GM23338 (cell line): ENCODE measurements at regions not wholly inside any gene's neighbourhood (a gene's known extent, or its start where the extent isn't known, plus 50 kb on each side); places are given as distances from the start of the nearest gene placed in this dataset.

Experiments
- ATAC-seq: fragments of 200-7000 bp; cut with Tn5 transposase; 3 replicates; pipeline ENCODE4 v1.9.1; 2020
- DNase-seq: peaks from one replicate; pipeline ENCODE4 v3.0.0-alpha.2; 2015; ENCODE audit warnings: low spot score
- H2AFZ ChIP-seq: fragments of 200-600 bp; sonication (generic); 2 replicates; pipeline ENCODE4 v1.8.0; 2016; ENCODE audit warnings: antibody characterized with exemption, mild to moderate bottlenecking, moderate library complexity
- H3F3A ChIP-seq: fragments of 200-600 bp; sonication (generic); replicated peaks from 2 replicates; pipeline ENCODE4 v1.8.0; 2017; ENCODE audit warnings: antibody characterized with exemption, mixed run types, low read depth
- H3K27ac ChIP-seq: fragments of 200-600 bp; sonication (generic); 2 replicates; pipeline ENCODE4 v1.6.1; 2016; ENCODE audit warnings: low read depth
- H3K27me3 ChIP-seq: fragments of 200-600 bp; sonication (generic); 2 replicates; pipeline ENCODE4 v1.8.0; 2016; ENCODE audit warnings: mild to moderate bottlenecking, mixed run types, moderate library complexity; ENCODE audit not compliant: insufficient read depth
- H3K36me3 ChIP-seq: fragments of 200-600 bp; sonication (generic); 2 replicates; pipeline ENCODE4 v1.8.0; 2016; ENCODE audit warnings: mild to moderate bottlenecking; ENCODE audit not compliant: insufficient read depth
- H3K4me1 ChIP-seq: fragments of 200-600 bp; sonication (generic); 2 replicates; pipeline ENCODE4 v1.8.0; 2016; ENCODE audit warnings: mild to moderate bottlenecking, moderate library complexity; ENCODE audit not compliant: insufficient read depth
- H3K4me2 ChIP-seq: fragments of 200-600 bp; sonication (generic); 2 replicates; pipeline ENCODE4 v1.7.1; 2017; ENCODE audit warnings: mixed run types
- H3K4me3 ChIP-seq: fragments of 200-600 bp; sonication (generic); 2 replicates; pipeline ENCODE4 v1.6.1; 2016; ENCODE audit warnings: mixed run types
- H3K79me2 ChIP-seq: fragments of 200-600 bp; sonication (generic); replicated peaks from 2 replicates; pipeline ENCODE4 v1.8.0; 2017; ENCODE audit warnings: mild to moderate bottlenecking; ENCODE audit not compliant: insufficient read depth
- H3K9me2 ChIP-seq: fragments of 200-600 bp; sonication (generic); 2 replicates; pipeline ENCODE4 v1.8.0; 2017; ENCODE audit not compliant: insufficient read depth
- H4K20me1 ChIP-seq: fragments of 200-600 bp; sonication (generic); replicated peaks from 2 replicates; pipeline ENCODE4 v1.8.0; 2017; ENCODE audit warnings: mild to moderate bottlenecking; ENCODE audit not compliant: insufficient read depth
- H3K27ac Mint-ChIP-seq: 2 replicates; pipeline ENCODE4 v1.8.0; 2020; ENCODE audit warnings: inconsistent platforms, mild to moderate bottlenecking, moderate library complexity, mixed read lengths
- H3K27me3 Mint-ChIP-seq: 3 replicates; pipeline ENCODE4 v1.8.0; 2022; ENCODE audit warnings: low read depth, mild to moderate bottlenecking, moderate library complexity, mixed read lengths, inconsistent platforms; ENCODE audit not compliant: insufficient read depth, poor library complexity
- H3K36me3 Mint-ChIP-seq: 3 replicates; pipeline ENCODE4 v1.8.0; 2021; ENCODE audit warnings: low read depth, mild to moderate bottlenecking, inconsistent platforms, moderate library complexity, mixed read lengths
- H3K4me1 Mint-ChIP-seq: 3 replicates; pipeline ENCODE4 v1.8.0; 2020; ENCODE audit warnings: mild to moderate bottlenecking, inconsistent platforms, mixed read lengths
- H3K4me3 Mint-ChIP-seq: 3 replicates; pipeline ENCODE4 v1.8.0; 2021; ENCODE audit warnings: moderate library complexity, mild to moderate bottlenecking, inconsistent platforms, mixed read lengths
- H3K9me3 Mint-ChIP-seq: 3 replicates; pipeline ENCODE4 v1.8.0; 2020; ENCODE audit warnings: moderate library complexity, mild to moderate bottlenecking, inconsistent platforms, mixed read lengths
- CREB1 ChIP-seq: fragments of 250-450 bp; sonication (Bioruptor Pico); IDR thresholded peaks from 2 replicates; pipeline ENCODE4 v1.5.0; 2020; ENCODE audit warnings: low read depth, mild to moderate bottlenecking, moderate library complexity
- EZH2 ChIP-seq: fragments of 200-600 bp; sonication (generic); IDR thresholded peaks from one replicate; pipeline ENCODE4 v1.8.0; 2017; ENCODE audit warnings: antibody characterized with exemption, mild to moderate bottlenecking, low read depth; ENCODE audit not compliant: unreplicated experiment
- EZH2phosphoT487 ChIP-seq: fragments of 200-600 bp; sonication (generic); IDR thresholded peaks from one replicate; pipeline ENCODE4 v1.8.1; 2018; ENCODE audit warnings: antibody characterized with exemption; ENCODE audit not compliant: unreplicated experiment
- JUNB ChIP-seq: IDR thresholded peaks from one replicate; pipeline ENCODE4 v1.6.1; 2016; ENCODE audit warnings: antibody characterized with exemption; ENCODE audit not compliant: unreplicated experiment
- NANOG ChIP-seq: IDR thresholded peaks from 2 replicates; pipeline ENCODE4 v1.6.1; 2016; ENCODE audit warnings: antibody characterized with exemption, borderline replicate concordance
- POLR2AphosphoS5 ChIP-seq: IDR thresholded peaks from 2 replicates; pipeline ENCODE4 v1.6.1; 2016; ENCODE audit warnings: antibody characterized with exemption, low read depth
- STAT1 ChIP-seq: IDR thresholded peaks from one replicate; pipeline ENCODE4 v1.6.1; 2016; ENCODE audit warnings: antibody characterized with exemption; ENCODE audit not compliant: unreplicated experiment
- ZNF114 ChIP-seq: fragments of 250-450 bp; sonication (Bioruptor Pico); IDR thresholded peaks from 2 replicates; pipeline ENCODE4 v1.5.0; 2020; ENCODE audit warnings: mild to moderate bottlenecking, moderate library complexity
- ZNF331 ChIP-seq: fragments of 250-450 bp; sonication (Bioruptor Pico); IDR thresholded peaks from 2 replicates; pipeline ENCODE4 v1.5.0; 2020; ENCODE audit warnings: low read depth, mild to moderate bottlenecking, moderate library complexity
- TF ChIP-seq, protein P1 (sequence below): IDR thresholded peaks from 2 replicates; pipeline ENCODE4 v1.6.1; 2016; ENCODE audit warnings: antibody characterized with exemption
- TF ChIP-seq, protein P2 (sequence below): IDR thresholded peaks from one replicate; pipeline ENCODE4 v1.6.1; 2018; ENCODE audit warnings: antibody characterized with exemption; ENCODE audit not compliant: unreplicated experiment
- TF ChIP-seq, protein P3 (sequence below), 2 experiments: fragments of 200-600 bp in 1 of 2; sonication (generic) in 1 of 2; conservative IDR thresholded peaks; 2 replicates each; pipeline versions ENCODE4 v1.5.1 to v1.6.1; 2016 to 2017; ENCODE audit warnings: antibody characterized with exemption in 2 of 2, low read depth in 2 of 2, mild to moderate bottlenecking in 2 of 2, moderate library complexity in 1 of 2

DNA sequence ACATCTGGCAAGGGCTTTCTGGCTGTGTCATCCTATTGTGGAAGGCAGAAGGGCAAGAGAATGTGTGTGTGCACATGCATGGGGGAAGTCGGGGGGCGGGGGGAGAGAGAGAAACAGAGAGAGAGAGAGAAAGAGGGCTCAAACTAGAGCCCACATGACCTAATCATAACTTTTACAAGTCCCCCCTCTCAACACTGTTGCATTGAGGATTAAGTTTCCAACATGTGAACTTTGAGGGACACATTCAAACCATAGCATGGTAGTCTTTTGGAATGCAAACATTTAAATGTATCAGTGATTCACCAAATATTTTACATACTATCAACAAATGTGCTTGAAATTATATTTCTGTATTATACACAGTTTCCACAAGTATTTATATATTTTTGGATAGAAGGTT lies 655.4 kb upstream of the B3GALT2 start (continued):
- no peak for TF ChIP-seq STAT1
- no peak for TF ChIP-seq CREB1 (CRISPR knock-in tag)
- TF ChIP-seq, protein P1, sequence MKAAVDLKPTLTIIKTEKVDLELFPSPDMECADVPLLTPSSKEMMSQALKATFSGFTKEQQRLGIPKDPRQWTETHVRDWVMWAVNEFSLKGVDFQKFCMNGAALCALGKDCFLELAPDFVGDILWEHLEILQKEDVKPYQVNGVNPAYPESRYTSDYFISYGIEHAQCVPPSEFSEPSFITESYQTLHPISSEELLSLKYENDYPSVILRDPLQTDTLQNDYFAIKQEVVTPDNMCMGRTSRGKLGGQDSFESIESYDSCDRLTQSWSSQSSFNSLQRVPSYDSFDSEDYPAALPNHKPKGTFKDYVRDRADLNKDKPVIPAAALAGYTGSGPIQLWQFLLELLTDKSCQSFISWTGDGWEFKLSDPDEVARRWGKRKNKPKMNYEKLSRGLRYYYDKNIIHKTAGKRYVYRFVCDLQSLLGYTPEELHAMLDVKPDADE: no peak
- TF ChIP-seq EZH2phosphoT487: no peak

DNA sequence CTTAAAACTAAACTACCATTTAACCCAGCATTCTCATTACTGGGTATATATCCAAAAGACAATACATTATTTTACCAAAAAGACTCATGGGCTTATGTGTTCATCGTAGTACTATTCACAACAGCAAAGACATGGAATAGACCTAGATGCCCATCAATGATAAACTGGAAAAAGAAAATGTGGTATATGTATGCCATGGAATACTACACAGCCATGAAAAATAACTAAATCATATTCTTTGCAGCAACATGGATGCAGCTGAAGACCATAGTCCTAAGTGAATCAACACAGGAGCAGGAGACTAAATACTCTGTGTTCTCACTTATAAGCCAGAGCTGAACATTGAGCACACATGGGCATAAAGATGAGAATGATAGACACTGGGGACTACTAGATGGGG lies 645.1 kb upstream of the B3GALT2 start:
- no peak overlapping the region for H3K4me3 Mint-ChIP-seq
- DNase-seq (no peak), ATAC-seq (no peak)
- H3K4me2 ChIP-seq: no peak overlapping the region
- H2AFZ ChIP-seq: no peak overlapping the region
- no peaks in the 10 kb centered on the region for H3K4me1 ChIP-seq
- no peaks in the 10 kb centered on the region for H3F3A ChIP-seq
- H3K4me3 ChIP-seq: no peak overlapping the region
- H3K27me3 ChIP-seq: no peaks in the 10 kb centered on the region
- H3K27me3 Mint-ChIP-seq: no peaks in the 10 kb centered on the region
- no peak overlapping the region for H3K27ac Mint-ChIP-seq
- TF ChIP-seq EZH2: no peak
- TF ChIP-seq POLR2AphosphoS5: no peak
- no peak for TF ChIP-seq STAT1
- no peaks in the 10 kb centered on the region for H3K79me2 ChIP-seq
- H3K27ac ChIP-seq: no peak overlapping the region
- H3K36me3 ChIP-seq: no peaks in the 10 kb centered on the region
- H3K36me3 Mint-ChIP-seq: peaks cover 6% of the 10 kb centered on the region; the same call in 1 of the 3 replicates
- peaks cover 24% of the 10 kb centered on the region for H3K9me3 Mint-ChIP-seq
- H3K4me1 Mint-ChIP-seq: no peaks in the 10 kb centered on the region
- H4K20me1 ChIP-seq: no peaks in the 10 kb centered on the region
- no peaks in the 10 kb centered on the region for H3K9me2 ChIP-seq

DNA sequence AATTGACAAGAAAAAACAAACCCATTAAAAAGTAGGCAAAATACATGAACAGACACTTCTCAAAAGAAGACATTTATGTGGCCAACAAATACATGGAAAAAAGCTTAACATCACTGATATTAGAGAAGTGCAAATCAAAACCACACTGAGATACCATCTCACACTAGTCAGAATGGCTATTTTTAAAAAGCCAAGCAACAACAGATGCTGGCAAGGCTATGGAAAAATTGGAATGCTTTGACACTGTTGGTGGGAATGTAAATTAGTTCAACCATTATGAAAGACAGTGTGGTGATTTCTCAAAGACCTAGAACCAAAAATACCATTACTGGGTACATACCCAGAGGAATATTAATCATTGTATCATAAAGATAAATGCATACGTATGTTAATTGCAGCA lies 641.1 kb upstream of the B3GALT2 start:
- Histone ChIP-seq H3K4me1 (no peaks in the 10 kb centered on the region), H3K27ac (no peak overlapping the region), H3K27me3 (no peaks in the 10 kb centered on the region), H3F3A (no peaks in the 10 kb centered on the region), H2AFZ (no peak overlapping the region), H3K9me2 (no peaks in the 10 kb centered on the region), H4K20me1 (no peaks in the 10 kb centered on the region), H3K79me2 (no peaks in the 10 kb centered on the region), H3K4me3 (no peak overlapping the region), H3K36me3 (no peaks in the 10 kb centered on the region), H3K4me2 (no peak overlapping the region)
- ATAC-seq (no peak), DNase-seq (no peak)
- Mint-ChIP-seq H3K9me3 (peaks cover 16% of the 10 kb centered on the region), H3K27ac (no peak overlapping the region), H3K27me3 (no peaks in the 10 kb centered on the region), H3K4me1 (no peaks in the 10 kb centered on the region), H3K36me3 (peaks cover 6% of the 10 kb centered on the region; the same call in 1 of the 3 replicates), H3K4me3 (no peak overlapping the region)
- TF ChIP-seq, protein P1: no peak
- TF ChIP-seq ZNF114 (no peak), ZNF331 (CRISPR knock-in tag) (no peak), EZH2phosphoT487 (no peak), CREB1 (CRISPR knock-in tag) (no peak), EZH2 (no peak), JUNB (no peak), POLR2AphosphoS5 (no peak), NANOG (no peak), STAT1 (no peak)
- TF ChIP-seq, protein P2, sequence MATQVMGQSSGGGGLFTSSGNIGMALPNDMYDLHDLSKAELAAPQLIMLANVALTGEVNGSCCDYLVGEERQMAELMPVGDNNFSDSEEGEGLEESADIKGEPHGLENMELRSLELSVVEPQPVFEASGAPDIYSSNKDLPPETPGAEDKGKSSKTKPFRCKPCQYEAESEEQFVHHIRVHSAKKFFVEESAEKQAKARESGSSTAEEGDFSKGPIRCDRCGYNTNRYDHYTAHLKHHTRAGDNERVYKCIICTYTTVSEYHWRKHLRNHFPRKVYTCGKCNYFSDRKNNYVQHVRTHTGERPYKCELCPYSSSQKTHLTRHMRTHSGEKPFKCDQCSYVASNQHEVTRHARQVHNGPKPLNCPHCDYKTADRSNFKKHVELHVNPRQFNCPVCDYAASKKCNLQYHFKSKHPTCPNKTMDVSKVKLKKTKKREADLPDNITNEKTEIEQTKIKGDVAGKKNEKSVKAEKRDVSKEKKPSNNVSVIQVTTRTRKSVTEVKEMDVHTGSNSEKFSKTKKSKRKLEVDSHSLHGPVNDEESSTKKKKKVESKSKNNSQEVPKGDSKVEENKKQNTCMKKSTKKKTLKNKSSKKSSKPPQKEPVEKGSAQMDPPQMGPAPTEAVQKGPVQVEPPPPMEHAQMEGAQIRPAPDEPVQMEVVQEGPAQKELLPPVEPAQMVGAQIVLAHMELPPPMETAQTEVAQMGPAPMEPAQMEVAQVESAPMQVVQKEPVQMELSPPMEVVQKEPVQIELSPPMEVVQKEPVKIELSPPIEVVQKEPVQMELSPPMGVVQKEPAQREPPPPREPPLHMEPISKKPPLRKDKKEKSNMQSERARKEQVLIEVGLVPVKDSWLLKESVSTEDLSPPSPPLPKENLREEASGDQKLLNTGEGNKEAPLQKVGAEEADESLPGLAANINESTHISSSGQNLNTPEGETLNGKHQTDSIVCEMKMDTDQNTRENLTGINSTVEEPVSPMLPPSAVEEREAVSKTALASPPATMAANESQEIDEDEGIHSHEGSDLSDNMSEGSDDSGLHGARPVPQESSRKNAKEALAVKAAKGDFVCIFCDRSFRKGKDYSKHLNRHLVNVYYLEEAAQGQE: no peak
- TF ChIP-seq, protein P3, sequence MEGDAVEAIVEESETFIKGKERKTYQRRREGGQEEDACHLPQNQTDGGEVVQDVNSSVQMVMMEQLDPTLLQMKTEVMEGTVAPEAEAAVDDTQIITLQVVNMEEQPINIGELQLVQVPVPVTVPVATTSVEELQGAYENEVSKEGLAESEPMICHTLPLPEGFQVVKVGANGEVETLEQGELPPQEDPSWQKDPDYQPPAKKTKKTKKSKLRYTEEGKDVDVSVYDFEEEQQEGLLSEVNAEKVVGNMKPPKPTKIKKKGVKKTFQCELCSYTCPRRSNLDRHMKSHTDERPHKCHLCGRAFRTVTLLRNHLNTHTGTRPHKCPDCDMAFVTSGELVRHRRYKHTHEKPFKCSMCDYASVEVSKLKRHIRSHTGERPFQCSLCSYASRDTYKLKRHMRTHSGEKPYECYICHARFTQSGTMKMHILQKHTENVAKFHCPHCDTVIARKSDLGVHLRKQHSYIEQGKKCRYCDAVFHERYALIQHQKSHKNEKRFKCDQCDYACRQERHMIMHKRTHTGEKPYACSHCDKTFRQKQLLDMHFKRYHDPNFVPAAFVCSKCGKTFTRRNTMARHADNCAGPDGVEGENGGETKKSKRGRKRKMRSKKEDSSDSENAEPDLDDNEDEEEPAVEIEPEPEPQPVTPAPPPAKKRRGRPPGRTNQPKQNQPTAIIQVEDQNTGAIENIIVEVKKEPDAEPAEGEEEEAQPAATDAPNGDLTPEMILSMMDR (conservative IDR thresholded peaks at IDR 0.05; ENCODE audit: low read depth in 2 of 2): no peak
